ENCODE measurements at regions not wholly inside any gene's neighbourhood (a gene's known extent, or its start where the extent isn't known, plus 50 kb on each side); places are given as distances from the start of the nearest gene placed in this dataset.

GRCh38 chr15:96132126-96132525 lies 198.4 kb upstream of the NR2F2 start:
- no peak overlapping the region for H3K4me3 Mint-ChIP-seq (ENCODE audit: unreplicated experiment)
- no peak for TF ChIP-seq CTCF (IDR thresholded peaks at IDR 0.05; ENCODE audit: partially characterized antibody, unreplicated experiment)

GRCh38 chr15:96135166-96136093 lies 195.1 kb upstream of the NR2F2 start:
- Mint-ChIP-seq H3K27ac (ENCODE audit: unreplicated experiment) (no peak overlapping the region), H3K4me3 (ENCODE audit: unreplicated experiment) (no peak overlapping the region), H3K4me1 (ENCODE audit: low read depth, unreplicated experiment) (no peaks in the 10 kb centered on the region), H3K36me3 (ENCODE audit: unreplicated experiment) (no peaks in the 10 kb centered on the region), H3K27me3 (ENCODE audit: unreplicated experiment) (no peaks in the 10 kb centered on the region), H3K9me3 (ENCODE audit: unreplicated experiment) (peaks cover 2% of the 10 kb centered on the region)
- no peak for TF ChIP-seq CTCF (IDR thresholded peaks at IDR 0.05; ENCODE audit: partially characterized antibody, unreplicated experiment)
- DNase-seq: no peak

More at GRCh38 chr15:96132126-96132525, 198.4 kb upstream of the NR2F2 start:
- H3K27me3 Mint-ChIP-seq (ENCODE audit: unreplicated experiment): peaks cover under 1% of the 10 kb centered on the region
- no peaks in the 10 kb centered on the region for H3K36me3 Mint-ChIP-seq (ENCODE audit: unreplicated experiment)
- H3K4me1 Mint-ChIP-seq (ENCODE audit: low read depth, unreplicated experiment): no peaks in the 10 kb centered on the region
- H3K27ac Mint-ChIP-seq (ENCODE audit: unreplicated experiment): no peak overlapping the region
- no peak for DNase-seq
- no peaks in the 10 kb centered on the region for H3K9me3 Mint-ChIP-seq (ENCODE audit: unreplicated experiment)

- Mint-ChIP-seq H3K4me3 (ENCODE audit: unreplicated experiment) (no peak overlapping the region), H3K27me3 (ENCODE audit: unreplicated experiment) (no peaks in the 10 kb centered on the region), H3K4me1 (ENCODE audit: low read depth, unreplicated experiment) (no peaks in the 10 kb centered on the region), H3K36me3 (ENCODE audit: unreplicated experiment) (no peaks in the 10 kb centered on the region), H3K9me3 (ENCODE audit: unreplicated experiment) (peaks cover 2% of the 10 kb centered on the region), H3K27ac (ENCODE audit: unreplicated experiment) (no peak overlapping the region)
- no peak for TF ChIP-seq CTCF (IDR thresholded peaks at IDR 0.05; ENCODE audit: partially characterized antibody, unreplicated experiment)
- DNase-seq: no peak
These were observed 191.5 kb upstream of the NR2F2 start for GRCh38 chr15:96138985-96139384.

GRCh38 chr15:96142498-96142897 lies 188.0 kb upstream of the NR2F2 start:
- H3K27ac Mint-ChIP-seq (ENCODE audit: unreplicated experiment): no peak overlapping the region
- no peak for TF ChIP-seq CTCF (IDR thresholded peaks at IDR 0.05; ENCODE audit: partially characterized antibody, unreplicated experiment)
- H3K27me3 Mint-ChIP-seq (ENCODE audit: unreplicated experiment): no peaks in the 10 kb centered on the region
- no peak for DNase-seq
- no peaks in the 10 kb centered on the region for H3K4me1 Mint-ChIP-seq (ENCODE audit: low read depth, unreplicated experiment)
- H3K36me3 Mint-ChIP-seq (ENCODE audit: unreplicated experiment): no peaks in the 10 kb centered on the region
- H3K9me3 Mint-ChIP-seq (ENCODE audit: unreplicated experiment): peaks cover 2% of the 10 kb centered on the region
- H3K4me3 Mint-ChIP-seq (ENCODE audit: unreplicated experiment): no peak overlapping the region

- DNase-seq: no peak
- no peak overlapping the region for H3K4me3 Mint-ChIP-seq (ENCODE audit: unreplicated experiment)
- no peaks in the 10 kb centered on the region for H3K9me3 Mint-ChIP-seq (ENCODE audit: unreplicated experiment)
- TF ChIP-seq CTCF (IDR thresholded peaks at IDR 0.05; ENCODE audit: partially characterized antibody, unreplicated experiment): no peak
- no peaks in the 10 kb centered on the region for H3K27me3 Mint-ChIP-seq (ENCODE audit: unreplicated experiment)
- no peaks in the 10 kb centered on the region for H3K4me1 Mint-ChIP-seq (ENCODE audit: low read depth, unreplicated experiment)
- no peaks in the 10 kb centered on the region for H3K36me3 Mint-ChIP-seq (ENCODE audit: unreplicated experiment)
- no peak overlapping the region for H3K27ac Mint-ChIP-seq (ENCODE audit: unreplicated experiment)
These were observed 185.8 kb upstream of the NR2F2 start for GRCh38 chr15:96144734-96145133.

Data from glutamatergic neuron (in vitro differentiated cells).